HG02759 (cell line): ENCODE measurements at regions not wholly inside any gene's neighbourhood (a gene's known extent, or its start where the extent isn't known, plus 50 kb on each side); places are given as distances from the start of the nearest gene placed in this dataset.

ENCODE experiments used
- ATAC-seq: cut with Tn5 transposase; IDR thresholded peaks from one replicate; pipeline ENCODE4 v1.9.1; 2021; ENCODE audit warnings: mild to moderate bottlenecking, moderate library complexity; ENCODE audit not compliant: unreplicated experiment

- ATAC-seq = no peak
These were observed 344.4 kb upstream of the PODXL start for GRCh38 chr7:131900785-131901287.

GRCh38 chr7:131899271-131900030 is 343.0 kb upstream of the PODXL start:
- ATAC-seq = no peak

GRCh38 chr7:131898418-131898817 is 342.0 kb upstream of the PODXL start:
- no peak for ATAC-seq

DNA sequence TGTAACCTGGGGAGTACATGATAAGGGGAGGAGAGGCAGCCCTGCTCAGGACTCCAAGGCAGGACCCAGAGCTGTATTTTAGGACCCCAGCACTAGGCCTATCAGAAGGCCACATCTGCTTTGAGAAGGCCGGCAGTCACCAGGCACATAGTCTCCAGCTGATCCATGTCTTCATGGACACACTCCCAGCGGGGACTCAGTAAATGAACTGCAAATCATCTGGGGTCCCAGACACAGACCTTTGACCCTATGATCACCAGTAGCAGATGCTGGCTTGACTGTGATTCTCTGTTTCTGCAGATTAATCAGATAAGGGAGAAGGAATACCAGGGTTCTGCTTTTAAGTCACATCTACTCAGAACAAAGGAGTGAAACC is 341.4 kb upstream of the PODXL start:
- no peak for ATAC-seq

DNA sequence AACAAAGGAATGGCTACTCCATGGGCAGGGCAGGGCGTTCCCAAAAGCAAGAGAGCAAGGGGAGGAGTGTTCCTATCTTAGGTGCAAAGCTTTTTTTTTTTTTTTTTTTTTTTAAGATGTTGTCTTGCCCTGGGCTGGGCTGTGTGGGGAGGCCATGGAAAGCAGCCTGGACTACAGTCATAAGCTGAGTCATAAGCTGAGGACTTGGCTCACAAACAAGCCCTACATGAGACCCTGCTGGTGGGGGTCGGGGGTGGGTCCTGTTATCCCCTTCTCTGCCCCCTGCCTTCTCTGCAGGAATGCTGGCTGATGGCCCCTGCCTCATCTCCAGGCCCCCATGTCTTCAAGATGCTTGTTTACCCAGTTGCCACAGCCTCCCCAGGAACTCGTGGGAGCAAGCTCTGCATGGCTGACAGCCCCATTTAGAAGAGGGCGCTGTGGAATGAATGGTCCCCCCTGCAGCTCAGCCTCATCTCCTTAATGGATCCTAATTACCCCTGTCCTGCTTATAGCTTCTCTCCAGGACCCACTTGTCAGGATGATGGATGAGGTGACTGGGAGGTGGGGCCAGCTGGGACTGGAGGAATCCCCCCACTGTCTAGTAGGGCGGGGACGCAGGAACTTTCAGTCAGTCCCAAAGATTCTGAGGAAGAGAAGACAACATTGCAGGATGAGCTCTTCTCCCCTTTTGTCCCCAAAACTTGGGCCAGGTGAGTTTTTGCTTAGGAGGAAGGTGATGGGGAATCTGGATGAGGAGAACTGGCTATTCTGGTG is 340.8 kb upstream of the PODXL start:
- no peak for ATAC-seq

DNA sequence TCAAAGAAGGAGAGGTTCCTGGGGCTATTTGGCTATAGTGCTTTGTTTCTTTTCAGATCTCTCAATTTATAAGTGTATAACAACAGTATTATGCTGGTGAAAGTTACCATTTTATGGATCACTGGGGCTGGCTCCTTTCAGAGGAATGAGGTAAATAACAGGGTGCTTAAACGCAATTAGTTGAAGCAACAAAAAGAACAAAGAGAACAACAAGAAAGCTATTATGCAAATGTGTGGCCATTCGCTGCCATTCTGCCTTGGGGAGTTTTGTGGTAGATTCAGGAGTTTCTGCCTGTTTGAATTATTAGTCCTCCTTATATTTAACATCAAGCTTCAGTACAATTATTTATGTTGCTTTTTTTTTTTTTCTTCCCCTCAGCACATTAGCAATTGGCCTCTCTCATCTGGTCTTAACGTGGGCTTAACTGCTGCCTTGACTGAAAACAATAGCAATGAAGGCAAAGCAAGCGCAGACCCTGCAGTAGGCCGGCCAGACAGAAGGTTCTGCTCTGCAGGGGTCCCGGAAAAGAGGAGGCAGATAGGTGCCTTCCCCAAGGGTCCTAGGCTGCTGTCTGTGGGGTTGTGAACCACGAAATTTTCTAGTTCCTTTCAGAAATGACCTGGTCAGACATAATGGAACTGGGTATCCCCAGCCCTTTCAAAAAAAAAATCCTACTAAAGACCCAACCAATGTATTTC is 339.9 kb upstream of the PODXL start:
- ATAC-seq = no peak

DNA sequence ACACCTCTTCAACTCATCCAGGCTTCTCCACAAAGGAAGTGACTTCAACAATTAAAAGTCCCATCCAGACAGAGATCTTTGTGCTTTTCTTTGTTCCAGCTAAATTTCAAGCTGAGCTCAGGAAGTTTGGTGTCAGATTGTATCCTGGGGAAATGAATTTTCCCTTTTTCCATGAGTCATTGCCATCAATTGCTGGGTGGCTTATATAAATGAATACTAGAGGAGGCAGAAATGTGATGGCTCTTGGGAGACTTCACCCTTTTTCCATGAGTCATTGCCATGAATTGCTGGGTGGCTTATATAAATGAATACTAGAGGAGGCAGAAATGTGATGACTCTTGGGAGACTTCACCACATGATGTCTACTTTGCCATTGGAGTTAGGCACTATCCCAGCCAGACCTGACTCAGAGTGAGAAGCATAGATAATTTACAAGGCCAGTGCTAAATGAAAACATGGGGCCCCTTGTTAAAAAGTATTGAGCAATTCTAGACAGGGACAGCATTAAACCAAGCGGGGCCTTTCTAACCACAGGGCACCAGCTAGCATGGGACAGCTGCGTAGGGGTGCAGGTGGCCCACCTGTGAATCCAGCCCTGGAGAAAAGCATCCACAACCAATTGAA is 339.2 kb upstream of the PODXL start:
- ATAC-seq = no peak

DNA sequence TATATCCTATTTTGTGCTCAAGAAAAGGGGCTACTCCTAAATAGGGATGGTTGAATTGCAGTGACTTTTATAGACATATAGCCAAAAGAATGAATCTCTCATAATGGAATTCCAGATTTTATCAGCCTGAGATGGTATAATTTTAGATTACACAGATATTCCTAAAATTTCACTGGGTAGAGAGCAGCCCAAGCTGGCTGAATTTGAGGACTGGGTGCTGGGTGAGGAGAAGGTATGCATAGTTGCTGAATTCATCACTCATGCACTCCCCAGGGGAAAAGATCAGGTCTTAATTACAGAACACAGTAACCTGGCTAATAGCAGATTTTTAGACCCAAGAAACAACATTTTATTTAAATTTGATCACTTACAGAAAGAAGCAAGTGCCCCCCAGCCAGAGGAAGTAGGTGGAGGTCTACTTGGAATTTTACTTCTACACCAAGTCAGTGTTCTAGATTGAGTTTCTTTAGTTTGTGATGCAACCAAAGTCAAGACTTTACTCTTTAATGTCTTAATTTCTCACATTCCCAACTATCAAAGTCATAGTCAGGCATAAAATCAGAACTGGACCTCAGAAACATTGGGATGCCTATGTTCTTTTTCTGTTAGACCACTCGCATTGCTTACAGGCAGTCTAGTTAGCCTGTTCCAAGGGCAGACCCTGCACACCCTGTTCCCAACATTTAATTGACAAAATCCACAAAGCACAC is 337.4 kb upstream of the PODXL start:
- ATAC-seq = no peak

DNA sequence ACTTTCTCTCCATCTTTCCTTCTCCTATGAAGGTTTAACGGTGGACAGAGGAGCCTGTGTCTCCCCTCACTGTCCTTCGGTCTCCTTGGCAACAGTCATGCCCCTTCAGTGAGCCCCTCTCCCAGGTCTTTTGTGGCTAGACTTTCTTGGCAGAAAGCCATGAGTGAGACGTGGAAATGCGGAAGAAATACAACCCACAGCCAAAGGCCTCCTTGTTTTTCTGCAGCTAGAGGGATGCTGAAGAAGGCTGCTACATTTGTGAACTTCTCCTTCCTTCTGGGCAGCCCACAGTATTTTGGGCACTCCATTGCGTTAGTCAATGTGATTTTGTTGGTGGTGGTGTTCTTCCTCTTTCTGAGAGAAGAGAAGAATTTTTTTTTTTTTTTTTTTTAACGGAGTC is 333.7 kb upstream of the PODXL start:
- ATAC-seq = no peak

GRCh38 chr7:131889572-131890150 is 333.2 kb upstream of the PODXL start:
- ATAC-seq = no peak

DNA sequence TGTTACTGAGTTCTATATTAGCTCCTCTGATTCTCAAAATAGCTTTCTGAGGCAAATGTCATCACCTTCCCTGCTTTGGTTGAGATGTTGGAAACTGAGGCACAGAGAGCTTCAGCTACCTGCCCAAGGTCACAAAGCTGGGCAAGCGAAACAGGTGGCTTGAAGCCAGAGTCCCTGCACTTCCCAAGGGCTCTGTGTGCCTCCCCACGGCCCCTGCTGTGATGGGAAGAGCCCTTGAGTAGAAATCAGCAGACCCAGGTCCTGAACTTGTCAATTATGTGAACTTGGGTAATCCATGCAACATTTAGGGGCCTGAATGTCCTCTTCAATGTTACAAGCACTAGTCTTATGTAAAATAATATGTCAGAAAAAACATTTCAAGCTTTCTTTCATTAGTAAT is 327.3 kb upstream of the PODXL start:
- no peak for ATAC-seq

GRCh38 chr7:131883196-131883595 is 326.8 kb upstream of the PODXL start:
- ATAC-seq = no peak

GRCh38 chr7:131882321-131882720 is 325.9 kb upstream of the PODXL start:
- no peak for ATAC-seq

GRCh38 chr7:131880078-131880477 is 323.6 kb upstream of the PODXL start:
- ATAC-seq = no peak

GRCh38 chr7:131879424-131879823 is 323.0 kb upstream of the PODXL start:
- no peak for ATAC-seq

GRCh38 chr7:131878777-131879176 is 322.3 kb upstream of the PODXL start:
- no peak for ATAC-seq

DNA sequence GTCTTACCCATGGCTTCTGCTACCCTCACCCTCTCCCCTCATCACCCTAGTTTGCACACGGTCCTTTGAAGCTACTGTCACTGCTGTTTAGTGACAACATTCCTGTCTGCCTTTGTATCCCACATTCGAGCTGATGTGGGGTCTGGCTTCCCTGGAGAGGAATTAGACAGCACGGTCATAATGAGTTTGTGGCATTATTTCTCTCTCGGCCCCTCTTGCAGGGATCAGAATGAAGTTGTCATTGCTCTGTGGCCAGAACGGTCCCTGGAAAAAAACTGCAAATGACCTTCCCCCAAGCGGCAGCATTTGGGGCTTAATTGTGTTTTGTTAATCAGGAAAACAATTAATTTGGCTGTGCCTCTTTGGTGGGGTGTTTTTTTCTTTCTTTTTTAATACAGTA is 317.2 kb upstream of the PODXL start:
- ATAC-seq = no peak

DNA sequence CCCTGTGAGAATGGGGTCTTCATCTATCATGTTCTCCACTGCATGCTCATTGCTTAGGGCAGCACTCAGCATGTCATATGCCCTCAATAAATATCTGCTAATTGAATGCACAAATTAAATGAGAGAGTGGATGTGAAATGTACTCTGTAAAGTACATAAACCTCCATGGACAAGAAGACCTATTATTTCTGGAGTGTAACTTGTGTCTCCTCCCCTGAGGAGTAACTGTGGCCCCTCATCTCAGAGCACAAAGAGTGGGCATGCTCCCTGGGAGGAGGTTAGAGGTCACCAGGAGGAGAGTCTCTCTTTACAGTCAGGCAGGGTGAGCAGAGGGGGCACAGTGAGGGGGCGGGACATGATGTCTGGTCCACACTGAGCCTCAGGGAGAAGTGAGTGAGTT is 313.6 kb upstream of the PODXL start:
- no peak for ATAC-seq

DNA sequence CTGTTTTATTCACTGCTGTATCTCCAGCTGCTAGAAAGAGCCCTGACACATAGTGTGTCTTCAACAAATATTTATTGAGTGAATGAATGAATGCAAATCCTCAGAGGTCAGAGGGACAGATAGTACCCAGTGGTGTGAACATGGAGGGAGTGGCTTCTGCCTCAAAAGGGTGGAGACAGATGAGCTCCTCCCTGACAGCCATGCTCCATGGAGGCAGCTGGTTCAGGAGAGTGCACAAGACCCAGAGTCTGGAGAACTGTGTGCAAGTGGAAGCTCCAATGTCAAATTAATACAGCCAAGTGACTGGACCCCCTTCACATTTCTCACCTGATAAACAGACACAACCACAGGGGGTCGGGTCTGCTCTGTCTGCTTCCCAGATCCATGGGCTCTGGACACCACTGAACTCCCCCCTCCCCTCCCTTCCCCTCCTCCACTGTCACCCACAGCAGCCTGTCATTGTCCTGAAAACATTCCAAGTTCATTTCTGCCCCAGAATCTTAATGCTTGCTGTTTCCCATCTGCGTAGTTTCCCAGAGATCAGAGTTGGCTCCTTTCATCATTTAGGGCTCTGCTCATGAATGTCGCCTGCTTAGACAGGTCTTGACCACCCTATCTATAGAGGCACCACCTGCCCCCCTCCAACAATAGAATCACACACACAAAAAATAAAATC is 312.9 kb upstream of the PODXL start:
- ATAC-seq = no peak

DNA sequence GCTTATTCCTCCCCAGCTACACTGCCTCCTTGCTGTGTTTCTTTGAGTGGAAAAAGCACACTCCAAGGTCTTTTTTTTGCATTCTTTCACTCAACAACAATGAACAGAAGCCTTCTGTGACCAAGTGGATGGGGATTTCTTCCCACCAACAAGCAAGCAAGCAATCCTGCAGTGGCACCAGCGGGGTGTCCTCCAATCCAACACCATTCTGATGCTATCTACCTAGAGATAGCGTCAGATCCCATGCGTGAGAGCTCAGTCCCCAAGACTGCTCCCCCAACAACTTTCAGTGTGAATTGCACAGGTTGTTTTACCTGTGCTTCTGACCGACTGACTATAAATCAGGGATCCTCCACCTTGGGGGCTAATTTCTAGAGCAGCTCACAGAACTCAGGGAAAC is 311.0 kb upstream of the PODXL start:
- ATAC-seq = no peak
